ENCODE measurements at regions not wholly inside any gene's neighbourhood (a gene's known extent, or its start where the extent isn't known, plus 50 kb on each side); places are given as distances from the start of the nearest gene placed in this dataset.
"Not testable (repeated sequence)": the region's sequence is repeated elsewhere in the genome, so short reads cannot be mapped to it uniquely, and the experiment has no call there.

GRCh38 chr3:145333427-145333826 lies 827.6 kb downstream of the PLOD2 start:
- not testable (repeated sequence) for H3K36me3 ChIP-seq (ENCODE audit: control insufficient read depth in 1 of 2, insufficient read depth in 2 of 2, low read length in 2 of 2); H2BK120ac ChIP-seq (ENCODE audit: insufficient read depth, low read length, poor library complexity); H3K79me1 ChIP-seq (ENCODE audit: low read length); H2AK5ac ChIP-seq (ENCODE audit: low read length); DNase-seq; H4K8ac ChIP-seq (ENCODE audit: low read depth, low read length); H3K4me2 ChIP-seq (ENCODE audit: low read length); H2AFZ ChIP-seq (ENCODE audit: insufficient read depth, low read length, poor library complexity); H3K9me3 ChIP-seq (ENCODE audit: insufficient read depth, low read depth, low read length); H3K27me3 ChIP-seq (ENCODE audit: insufficient read depth, low read length); H3K27ac ChIP-seq (ENCODE audit: low read depth, low read length); H3K79me2 ChIP-seq (ENCODE audit: control insufficient read depth, insufficient read depth, low read length, poor library complexity); H3K4me1 ChIP-seq (ENCODE audit: control insufficient read depth in 1 of 2, insufficient read depth in 2 of 2, low read length in 2 of 2); H4K12ac ChIP-seq (ENCODE audit: low read depth, low read length); H3K23ac ChIP-seq (ENCODE audit: low read length); H2BK12ac ChIP-seq (ENCODE audit: low read length); H2BK5ac ChIP-seq (ENCODE audit: low read depth, low read length, poor library complexity); H3K4me3 ChIP-seq (ENCODE audit: low read depth, low read length); H3K18ac ChIP-seq (ENCODE audit: low read length); H3K9ac ChIP-seq (ENCODE audit: low read length); H4K91ac ChIP-seq (ENCODE audit: low read depth, low read length); H3K14ac ChIP-seq (ENCODE audit: low read length); H3K4ac ChIP-seq (ENCODE audit: low read depth, low read length)
- WGBS (ENCODE audit: extremely low coverage, insufficient coverage, insufficient read length): no CpG with 5 or more reads among the region's 31 CpGs

- DNase-seq: no peak
- no peak overlapping the region for H2AK5ac ChIP-seq (ENCODE audit: low read length)
- H3K23ac ChIP-seq (ENCODE audit: low read length): no peak overlapping the region
- no CpG with 5 or more reads among the region's 13 CpGs for WGBS (ENCODE audit: extremely low coverage, insufficient coverage, insufficient read length)
- no peak overlapping the region for H2AFZ ChIP-seq (ENCODE audit: insufficient read depth, low read length, poor library complexity)
- H3K27me3 ChIP-seq (ENCODE audit: insufficient read depth, low read length): no peaks in the 10 kb centered on the region
- H3K4me1 ChIP-seq (ENCODE audit: control insufficient read depth in 1 of 2, insufficient read depth in 2 of 2, low read length in 2 of 2): no peaks in the 10 kb centered on the region
- H3K4me2 ChIP-seq (ENCODE audit: low read length): no peak overlapping the region
- H2BK5ac ChIP-seq (ENCODE audit: low read depth, low read length, poor library complexity): no peak overlapping the region
- H3K79me2 ChIP-seq (ENCODE audit: control insufficient read depth, insufficient read depth, low read length, poor library complexity): no peaks in the 10 kb centered on the region
- H3K79me1 ChIP-seq (ENCODE audit: low read length): no peaks in the 10 kb centered on the region
- no peaks in the 10 kb centered on the region for H3K36me3 ChIP-seq (ENCODE audit: control insufficient read depth in 1 of 2, insufficient read depth in 2 of 2, low read length in 2 of 2)
- H2BK120ac ChIP-seq (ENCODE audit: insufficient read depth, low read length, poor library complexity): no peak overlapping the region
- no peak overlapping the region for H3K18ac ChIP-seq (ENCODE audit: low read length)
- H2BK12ac ChIP-seq (ENCODE audit: low read length): no peak overlapping the region
- no peaks in the 10 kb centered on the region for H3K9me3 ChIP-seq (ENCODE audit: insufficient read depth, low read depth, low read length)
- H3K4ac ChIP-seq (ENCODE audit: low read depth, low read length): no peak overlapping the region
- no peak overlapping the region for H3K14ac ChIP-seq (ENCODE audit: low read length)
- no peak overlapping the region for H3K27ac ChIP-seq (ENCODE audit: low read depth, low read length)
- no peak overlapping the region for H3K9ac ChIP-seq (ENCODE audit: low read length)
- no peak overlapping the region for H3K4me3 ChIP-seq (ENCODE audit: low read depth, low read length)
- no peak overlapping the region for H4K91ac ChIP-seq (ENCODE audit: low read depth, low read length)
- H4K12ac ChIP-seq (ENCODE audit: low read depth, low read length): no peak overlapping the region
- no peak overlapping the region for H4K8ac ChIP-seq (ENCODE audit: low read depth, low read length)
These were observed 827.1 kb downstream of the PLOD2 start for GRCh38 chr3:145333931-145334330.

GRCh38 chr3:145355206-145355605 lies 805.8 kb downstream of the PLOD2 start:
- no peak overlapping the region for H4K91ac ChIP-seq (ENCODE audit: low read depth, low read length)
- H3K14ac ChIP-seq (ENCODE audit: low read length): no peak overlapping the region
- no peak overlapping the region for H3K27ac ChIP-seq (ENCODE audit: low read depth, low read length)

GRCh38 chr3:145357453-145357852 lies 803.5 kb downstream of the PLOD2 start:
- no peak overlapping the region for H3K23ac ChIP-seq (ENCODE audit: low read length)
- no peak overlapping the region for H4K91ac ChIP-seq (ENCODE audit: low read depth, low read length)
- H3K4me1 ChIP-seq (ENCODE audit: control insufficient read depth in 1 of 2, insufficient read depth in 2 of 2, low read length in 2 of 2): no peaks in the 10 kb centered on the region
- DNase-seq: no peak
- H3K27me3 ChIP-seq (ENCODE audit: insufficient read depth, low read length): no peaks in the 10 kb centered on the region
- no peak overlapping the region for H2AFZ ChIP-seq (ENCODE audit: insufficient read depth, low read length, poor library complexity)
- no peak overlapping the region for H3K27ac ChIP-seq (ENCODE audit: low read depth, low read length)
- H3K9ac ChIP-seq (ENCODE audit: low read length): no peak overlapping the region
- no peak overlapping the region for H3K4ac ChIP-seq (ENCODE audit: low read depth, low read length)
- no peak overlapping the region for H2AK5ac ChIP-seq (ENCODE audit: low read length)
- H3K14ac ChIP-seq (ENCODE audit: low read length): no peak overlapping the region
- WGBS (ENCODE audit: extremely low coverage, insufficient coverage, insufficient read length): no CpG with 5 or more reads among the region's 5 CpGs
- no peak overlapping the region for H2BK12ac ChIP-seq (ENCODE audit: low read length)
- no peak overlapping the region for H2BK5ac ChIP-seq (ENCODE audit: low read depth, low read length, poor library complexity)
- H3K79me2 ChIP-seq (ENCODE audit: control insufficient read depth, insufficient read depth, low read length, poor library complexity): no peaks in the 10 kb centered on the region
- H2BK120ac ChIP-seq (ENCODE audit: insufficient read depth, low read length, poor library complexity): no peak overlapping the region
- H3K4me3 ChIP-seq (ENCODE audit: low read depth, low read length): no peak overlapping the region
- H3K4me2 ChIP-seq (ENCODE audit: low read length): no peak overlapping the region
- H3K18ac ChIP-seq (ENCODE audit: low read length): no peak overlapping the region
- peaks cover 8% of the 10 kb centered on the region for H3K9me3 ChIP-seq (ENCODE audit: insufficient read depth, low read depth, low read length)
- H3K36me3 ChIP-seq (ENCODE audit: control insufficient read depth in 1 of 2, insufficient read depth in 2 of 2, low read length in 2 of 2): peaks cover 0 to 2% of the 10 kb centered on the region in 2 experiments
- no peak overlapping the region for H4K8ac ChIP-seq (ENCODE audit: low read depth, low read length)
- no peak overlapping the region for H4K12ac ChIP-seq (ENCODE audit: low read depth, low read length)
- H3K79me1 ChIP-seq (ENCODE audit: low read length): no peaks in the 10 kb centered on the region

More at GRCh38 chr3:145355206-145355605, 805.8 kb downstream of the PLOD2 start:
- H3K27me3 ChIP-seq (ENCODE audit: insufficient read depth, low read length): no peaks in the 10 kb centered on the region
- H3K4me2 ChIP-seq (ENCODE audit: low read length): no peak overlapping the region
- H3K9me3 ChIP-seq (ENCODE audit: insufficient read depth, low read depth, low read length): peaks cover 8% of the 10 kb centered on the region
- no peak for DNase-seq
- WGBS (ENCODE audit: extremely low coverage, insufficient coverage, insufficient read length): no CpG with 5 or more reads among the region's 4 CpGs
- no peak overlapping the region for H3K23ac ChIP-seq (ENCODE audit: low read length)
- no peaks in the 10 kb centered on the region for H3K4me1 ChIP-seq (ENCODE audit: control insufficient read depth in 1 of 2, insufficient read depth in 2 of 2, low read length in 2 of 2)
- no peak overlapping the region for H3K4me3 ChIP-seq (ENCODE audit: low read depth, low read length)
- H3K18ac ChIP-seq (ENCODE audit: low read length): no peak overlapping the region
- H3K79me1 ChIP-seq (ENCODE audit: low read length): no peaks in the 10 kb centered on the region
- no peaks in the 10 kb centered on the region for H3K79me2 ChIP-seq (ENCODE audit: control insufficient read depth, insufficient read depth, low read length, poor library complexity)
- no peak overlapping the region for H4K12ac ChIP-seq (ENCODE audit: low read depth, low read length)
- H3K4ac ChIP-seq (ENCODE audit: low read depth, low read length): no peak overlapping the region
- H2AK5ac ChIP-seq (ENCODE audit: low read length): no peak overlapping the region
- H3K36me3 ChIP-seq (ENCODE audit: control insufficient read depth in 1 of 2, insufficient read depth in 2 of 2, low read length in 2 of 2): peaks cover 0 to 2% of the 10 kb centered on the region in 2 experiments
- H2BK12ac ChIP-seq (ENCODE audit: low read length): no peak overlapping the region
- H2BK5ac ChIP-seq (ENCODE audit: low read depth, low read length, poor library complexity): no peak overlapping the region
- H2AFZ ChIP-seq (ENCODE audit: insufficient read depth, low read length, poor library complexity): no peak overlapping the region
- no peak overlapping the region for H2BK120ac ChIP-seq (ENCODE audit: insufficient read depth, low read length, poor library complexity)
- H4K8ac ChIP-seq (ENCODE audit: low read depth, low read length): no peak overlapping the region
- H3K9ac ChIP-seq (ENCODE audit: low read length): no peak overlapping the region
